ENCODE measurements at regions not wholly inside any gene's neighbourhood (a gene's known extent, or its start where the extent isn't known, plus 50 kb on each side); places are given as distances from the start of the nearest gene placed in this dataset.
"Not testable (repeated sequence)": the region's sequence is repeated elsewhere in the genome, so short reads cannot be mapped to it uniquely, and the experiment has no call there.

DNA sequence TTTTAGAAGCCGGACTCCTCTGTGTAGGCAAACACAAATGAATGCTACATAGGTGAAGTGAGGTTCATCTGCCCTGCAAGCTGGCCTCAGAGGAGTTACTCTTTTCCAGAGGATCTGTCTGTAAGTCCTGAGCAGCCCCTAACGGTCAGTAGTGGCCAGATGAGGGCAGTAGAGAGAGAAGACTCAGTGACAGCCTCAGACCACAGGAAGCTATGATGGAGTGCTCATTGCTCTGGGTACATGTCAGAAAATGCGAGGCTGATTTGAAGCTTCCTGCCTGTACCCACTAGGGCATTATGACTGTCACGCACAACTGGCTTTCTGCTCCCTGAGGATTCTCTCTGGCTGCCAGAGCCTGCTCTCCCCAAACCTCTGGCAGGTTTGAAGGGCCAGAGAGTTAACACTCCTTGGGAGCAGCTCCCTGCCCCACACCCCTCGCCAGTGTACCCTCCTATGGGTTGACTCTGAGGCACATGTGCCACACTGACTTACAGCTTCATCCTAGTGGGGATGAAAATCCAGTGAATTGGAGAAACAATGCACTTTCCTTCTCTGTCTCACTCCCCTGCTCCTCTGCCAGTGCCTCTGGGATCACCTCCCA is 141.5 kb downstream of the GABRG2 start:
- no peak for DNase-seq

DNA sequence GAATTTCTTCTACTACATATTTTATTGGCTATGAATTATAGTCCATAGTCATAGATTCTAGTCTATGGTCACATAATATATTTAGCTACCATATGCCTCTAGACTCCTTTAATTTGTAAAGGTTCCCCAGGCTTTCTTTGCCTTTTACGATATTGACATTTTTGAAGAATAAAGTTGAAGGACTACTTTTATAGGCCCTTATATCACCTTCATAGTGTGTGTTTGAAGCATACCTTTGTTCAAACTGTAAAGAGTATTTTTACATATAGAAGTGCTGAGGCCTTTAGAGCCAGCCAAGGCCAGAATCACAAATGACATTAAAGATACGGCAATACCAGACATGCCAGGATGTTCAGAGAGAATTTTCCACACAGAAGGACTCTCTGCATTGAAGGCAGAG is 147.0 kb downstream of the GABRG2 start:
- DNase-seq: no peak

DNA sequence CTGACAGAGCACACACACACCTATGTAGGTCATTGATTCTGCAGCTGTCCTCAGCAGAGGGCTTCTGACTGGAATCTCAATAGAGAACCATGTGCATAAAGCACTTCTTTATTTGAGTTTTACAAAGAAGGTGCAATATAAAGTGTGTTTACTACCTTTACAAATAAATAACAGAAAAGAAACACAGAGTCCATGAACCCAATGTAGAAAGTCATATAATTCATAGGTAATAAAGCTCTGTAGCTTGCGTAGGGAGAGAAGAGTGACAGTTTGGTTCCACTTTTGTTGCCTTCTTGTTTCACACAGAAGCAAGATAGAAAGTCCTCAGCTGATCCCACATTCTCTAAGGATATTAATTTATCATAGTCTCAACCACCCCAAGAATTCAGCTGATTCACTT is 149.5 kb downstream of the GABRG2 start:
- no peak for DNase-seq

DNA sequence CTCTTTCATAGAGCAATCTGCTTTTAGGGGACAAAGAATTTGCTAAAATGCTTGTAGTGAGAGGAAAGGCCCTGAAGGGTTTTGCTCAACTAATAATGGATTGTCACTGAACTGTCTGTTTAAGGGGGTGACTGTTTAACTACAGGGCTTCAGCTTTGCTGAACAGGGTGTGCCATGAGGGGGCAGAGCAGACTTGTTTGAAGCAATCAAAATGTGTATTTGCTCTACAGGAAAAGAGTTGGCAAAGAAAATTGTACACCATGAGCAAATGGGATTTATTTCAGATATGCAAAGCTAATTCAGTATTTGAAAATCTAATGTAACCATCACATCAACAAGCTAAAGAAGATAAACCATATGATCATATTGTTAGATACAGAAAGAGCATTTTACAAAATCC is 154.3 kb downstream of the GABRG2 start:
- no peak for DNase-seq

DNA sequence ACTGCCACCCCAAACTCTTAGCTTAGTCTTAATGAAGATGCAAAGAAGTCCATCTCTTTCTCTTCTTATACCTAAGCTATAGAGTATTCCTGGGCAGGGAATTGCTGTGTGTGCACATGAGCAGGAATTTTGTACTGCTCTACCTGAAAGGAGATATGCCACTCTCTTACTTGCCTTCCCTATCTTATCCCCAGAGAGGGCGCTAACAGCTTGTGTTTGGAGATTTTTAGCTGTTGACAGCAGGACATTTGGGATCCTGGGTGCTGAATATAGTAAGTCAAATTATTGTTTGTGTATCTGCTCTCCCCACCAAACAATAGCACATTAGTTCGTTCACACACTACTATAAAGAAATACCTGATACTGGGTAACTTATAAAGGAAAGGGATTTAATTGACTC is 159.5 kb downstream of the GABRG2 start:
- DNase-seq: no peak

DNA sequence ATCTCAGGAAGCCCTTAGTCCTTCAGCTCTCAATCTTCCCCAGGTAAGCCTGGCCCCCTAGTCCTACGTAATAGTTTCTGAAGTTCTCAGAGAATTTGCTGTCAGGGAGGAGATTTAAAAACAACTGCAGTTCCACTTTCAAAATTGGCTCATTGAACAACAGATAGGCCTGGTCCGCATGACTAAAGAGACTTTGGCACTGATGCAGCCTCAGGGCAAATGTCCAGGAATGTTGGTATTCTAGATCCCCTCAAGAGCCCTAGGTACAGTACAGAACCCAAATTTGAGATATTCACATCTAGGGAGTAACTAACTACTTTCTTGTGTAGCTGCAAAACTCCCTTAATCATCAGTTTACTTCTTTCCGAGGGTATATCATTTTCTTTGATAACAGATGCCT is 162.8 kb downstream of the GABRG2 start:
- no peak for DNase-seq

DNA sequence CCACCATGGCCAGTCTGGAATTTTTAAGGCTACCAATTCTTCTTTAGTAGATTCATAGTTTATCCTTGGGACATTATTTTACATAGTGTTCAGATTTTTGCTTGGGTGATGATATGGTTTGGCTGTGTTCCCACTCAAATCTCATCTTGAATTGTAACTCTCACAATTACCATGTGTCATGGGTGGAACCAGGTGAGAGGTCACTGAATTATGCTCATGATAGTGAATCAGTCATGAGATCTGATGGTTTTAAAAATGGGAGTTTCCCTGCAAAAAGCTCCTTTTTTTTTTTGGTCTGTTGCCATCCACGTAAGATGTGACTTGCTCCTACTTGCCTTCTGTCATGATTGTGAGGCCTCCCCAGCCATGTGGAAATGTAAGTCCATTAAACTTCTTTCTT is 163.9 kb downstream of the GABRG2 start:
- DNase-seq: no peak

DNA sequence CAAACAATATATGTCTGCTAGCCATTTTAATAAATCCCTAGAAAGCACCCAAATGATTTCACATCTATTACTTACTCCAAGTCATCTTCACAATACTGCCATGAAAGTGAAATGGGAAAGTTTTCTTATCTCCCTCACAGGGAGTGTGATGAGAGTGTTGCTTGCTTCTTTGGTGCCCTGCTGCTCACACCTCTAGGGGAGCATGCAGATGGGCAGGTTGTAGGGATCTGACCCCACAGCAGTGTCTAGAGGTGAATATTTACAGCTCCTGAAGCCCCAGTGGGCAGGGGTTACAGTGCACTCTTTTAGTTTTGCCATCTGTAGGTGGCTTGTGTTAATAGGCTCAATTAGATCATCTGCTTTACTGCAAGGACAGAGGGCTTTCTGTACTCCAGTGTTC is 173.2 kb downstream of the GABRG2 start:
- no peak for DNase-seq

DNA sequence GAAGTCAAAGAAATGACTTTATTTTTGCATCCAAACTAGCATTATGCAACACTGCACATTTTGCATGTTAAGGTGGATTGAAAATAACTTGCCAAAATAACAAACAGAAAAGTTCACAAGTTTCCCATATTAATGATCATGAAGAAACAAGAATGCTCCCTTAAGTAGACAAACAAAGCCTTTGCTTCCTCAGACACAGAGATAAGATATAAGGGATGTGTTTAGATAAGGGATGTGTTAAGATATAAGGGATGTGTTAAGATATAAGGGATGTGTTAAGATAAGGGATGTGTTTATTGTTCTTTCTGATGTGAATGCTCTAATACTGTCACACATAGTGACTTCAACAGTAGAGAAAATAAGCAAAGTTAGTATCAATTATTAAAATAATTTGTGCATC is 174.8 kb downstream of the GABRG2 start:
- no peak for DNase-seq

DNA sequence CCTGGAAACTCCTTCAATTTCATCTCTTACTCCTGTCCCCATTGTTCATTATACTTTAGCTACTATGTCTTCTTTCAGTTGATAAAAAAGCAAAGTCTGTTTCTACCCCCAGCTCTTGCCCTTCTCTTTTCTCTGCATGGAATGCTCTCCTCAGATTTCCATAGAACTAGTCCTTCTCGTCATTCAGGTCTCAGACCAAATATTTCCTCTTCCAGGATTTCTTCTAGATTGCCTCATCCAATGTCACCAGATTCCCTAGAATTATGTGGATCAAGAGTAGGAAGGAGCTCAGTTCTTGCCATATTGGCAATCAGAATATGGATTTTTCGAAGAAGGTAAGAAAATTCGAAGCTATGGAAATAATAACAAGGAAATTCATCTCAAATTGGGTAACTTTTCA is 176.1 kb downstream of the GABRG2 start:
- no peak for DNase-seq

DNA sequence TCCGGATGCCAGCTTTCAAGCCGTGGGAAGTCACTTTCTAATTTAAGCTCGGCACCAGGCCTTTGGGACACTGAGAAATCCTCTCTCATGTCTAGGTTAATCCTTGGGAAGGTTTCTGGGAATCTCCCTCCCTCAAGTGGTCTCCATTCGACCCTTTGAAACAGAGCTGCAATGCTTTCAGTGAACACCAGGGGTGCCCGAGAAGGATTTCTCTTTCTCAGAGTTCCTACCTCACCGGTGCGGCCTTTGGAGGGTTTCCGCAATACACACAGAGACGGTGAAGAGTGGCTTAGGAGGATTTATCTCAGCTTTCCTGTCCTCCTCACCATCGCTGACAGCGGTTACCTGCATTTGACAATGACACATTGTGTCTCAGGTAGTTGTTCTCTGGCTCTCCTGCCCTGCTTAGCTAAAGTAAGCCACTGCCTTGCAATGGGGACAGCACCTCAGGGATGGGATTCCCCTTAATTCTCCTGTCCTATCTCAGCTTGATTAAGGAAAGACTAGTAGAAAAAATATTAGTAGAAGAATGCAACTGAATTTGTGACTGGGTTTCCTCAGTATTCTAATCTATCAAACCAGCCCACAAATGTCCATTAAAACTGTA is 180.6 kb downstream of the GABRG2 start:
- no peak for DNase-seq

DNA sequence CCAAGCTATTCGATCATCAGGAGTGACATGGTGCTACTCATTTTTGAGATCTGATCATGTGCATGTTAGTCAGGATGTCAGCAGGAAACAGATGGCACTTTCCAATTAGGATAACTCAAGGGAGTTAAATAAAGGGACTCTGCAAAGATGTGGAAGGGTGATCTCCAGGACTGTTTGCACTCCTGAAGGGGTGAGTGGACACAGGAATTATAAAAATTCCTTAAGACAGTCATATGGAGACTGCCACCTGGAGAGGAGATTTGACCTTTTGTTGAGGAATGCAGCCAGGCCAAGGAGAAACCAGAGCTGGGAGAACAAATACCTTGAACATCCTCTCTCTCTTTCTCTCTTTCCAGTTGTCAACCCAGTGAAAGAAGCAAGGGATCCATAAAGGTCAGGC is 189.1 kb downstream of the GABRG2 start:
- DNase-seq: no peak

DNA sequence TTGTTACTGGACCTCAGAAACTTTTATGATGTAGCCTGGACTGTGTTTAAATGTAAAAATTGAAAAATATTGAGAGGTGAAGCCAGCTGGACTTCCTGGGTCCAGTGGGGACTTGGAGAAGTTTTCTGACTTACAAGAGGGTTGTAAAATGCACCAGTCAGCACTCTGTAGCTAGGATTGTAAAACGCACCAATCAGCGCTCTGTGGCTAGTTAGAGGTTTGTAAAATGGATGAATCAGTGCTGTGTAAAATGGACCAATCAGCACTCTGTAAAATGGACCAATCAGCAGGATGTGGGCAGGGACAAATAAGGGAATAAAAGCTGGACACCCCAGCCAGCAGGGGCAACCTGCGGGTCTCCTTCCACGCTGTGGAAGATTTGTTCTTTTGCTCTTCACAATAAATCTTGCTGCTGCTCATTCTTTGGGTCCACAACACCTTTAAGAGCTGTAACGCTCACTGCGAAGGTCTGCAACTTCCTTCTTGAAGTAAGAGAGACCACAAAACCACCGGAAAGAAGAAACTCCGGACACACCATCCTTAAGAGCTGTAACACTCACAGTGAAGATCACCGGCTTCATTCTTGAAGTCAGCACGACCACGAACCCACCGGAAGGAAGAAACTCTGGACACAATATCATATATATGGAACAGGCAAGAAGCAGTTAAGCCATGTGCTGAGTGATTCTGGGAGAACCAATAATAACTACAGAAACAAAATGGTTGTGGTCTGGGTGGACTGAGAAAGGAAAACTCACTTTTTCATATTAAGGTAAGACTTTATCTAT is 201.3 kb downstream of the GABRG2 start:
- no peak for DNase-seq

DNA sequence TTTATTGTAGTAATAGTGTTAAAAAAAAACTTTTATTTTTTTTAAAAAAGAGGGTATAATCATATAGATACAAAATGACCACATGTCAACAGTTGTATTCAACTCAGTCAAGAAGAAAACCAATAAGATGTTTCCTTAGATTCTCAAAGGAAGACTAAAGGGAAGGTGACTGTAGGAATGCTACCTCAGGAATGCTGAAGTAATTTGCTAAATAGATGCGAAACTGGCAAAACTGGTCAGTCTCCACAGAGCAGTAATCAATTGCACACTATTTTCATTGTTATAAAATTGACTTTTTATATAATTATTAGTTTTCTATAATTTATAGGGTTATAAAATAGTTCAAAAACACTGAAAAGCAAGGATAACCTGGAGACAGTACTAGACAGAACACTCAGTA is 204.8 kb downstream of the GABRG2 start:
- DNase-seq: no peak

DNA sequence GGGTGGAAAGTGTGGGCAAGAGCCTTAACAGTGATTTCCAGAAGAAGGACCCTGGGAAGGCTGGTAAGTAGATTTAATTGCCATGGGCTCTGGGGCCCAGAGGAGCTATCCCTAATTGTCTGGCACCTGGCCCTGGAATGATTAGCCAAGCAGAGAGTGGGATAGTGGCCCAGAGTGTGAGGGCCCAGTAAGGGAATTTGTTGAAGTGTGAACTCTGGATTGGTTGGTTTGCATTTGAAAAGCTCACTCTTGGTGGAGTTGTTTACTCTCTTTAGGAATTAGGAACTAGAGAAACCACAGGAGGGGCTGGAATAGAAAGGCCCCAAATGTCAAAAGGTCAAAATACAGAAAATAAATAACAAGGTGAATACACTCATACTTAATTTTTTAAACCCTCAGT is 207.1 kb downstream of the GABRG2 start:
- DNase-seq: no peak

DNA sequence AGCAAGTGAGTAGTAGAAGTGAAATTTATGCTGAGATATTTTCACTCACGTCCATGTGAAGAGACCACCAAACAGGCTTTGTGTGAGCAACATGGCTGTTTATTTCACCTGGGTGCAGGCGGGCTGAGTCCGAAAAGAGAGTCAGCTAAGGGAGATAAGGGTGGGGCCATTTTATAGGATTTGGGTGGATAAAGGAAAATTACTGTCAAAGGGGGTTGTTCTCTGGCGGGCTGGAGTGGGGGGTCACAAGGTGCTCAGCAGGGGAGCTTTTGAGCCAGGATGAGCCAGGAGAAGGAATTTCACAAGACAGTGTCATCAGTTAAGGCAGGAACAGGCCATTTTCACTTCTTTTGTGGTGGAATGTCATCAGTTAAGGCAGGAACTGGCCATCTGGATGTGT is 207.8 kb downstream of the GABRG2 start:
- DNase-seq: not testable (repeated sequence)

DNA sequence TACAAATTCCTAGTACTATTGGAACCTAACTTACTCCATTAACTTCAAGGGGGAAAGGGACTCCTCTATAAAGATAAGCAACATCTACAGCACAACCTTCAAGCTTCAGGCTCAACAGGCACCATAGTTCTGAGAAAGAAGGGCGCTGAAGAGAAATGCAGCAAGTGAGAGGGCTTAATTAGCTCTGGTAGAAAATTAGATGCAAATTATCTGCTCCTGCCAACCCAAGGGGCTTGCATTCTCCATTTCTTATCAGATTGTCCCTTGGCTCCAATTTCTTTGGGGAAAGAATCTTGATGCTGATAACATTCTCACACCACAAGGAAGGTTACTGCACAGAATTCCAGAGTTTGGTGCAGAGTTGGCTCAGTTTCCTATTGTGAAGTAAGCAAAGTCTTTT is 214.6 kb downstream of the GABRG2 start:
- DNase-seq: no peak

DNA sequence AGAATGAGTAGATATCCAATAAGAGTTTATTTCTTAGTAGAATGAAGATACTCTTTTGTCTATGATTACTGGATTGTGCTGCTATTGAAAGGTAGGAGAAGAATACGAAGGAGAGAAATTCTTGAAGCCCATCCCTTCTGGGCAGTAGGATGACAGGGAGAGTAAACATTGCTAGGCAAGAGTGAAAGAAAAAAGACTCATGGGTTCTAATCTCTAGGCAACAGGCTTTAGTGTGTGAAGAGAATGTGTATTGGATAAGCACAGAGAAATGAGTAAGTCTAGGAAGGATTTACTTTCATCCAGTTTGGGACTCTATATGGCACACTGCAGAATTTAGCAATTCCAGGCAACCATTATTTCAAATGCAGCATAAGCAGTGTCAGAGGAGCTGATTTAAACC is 216.0 kb downstream of the GABRG2 start:
- no peak for DNase-seq

DNA sequence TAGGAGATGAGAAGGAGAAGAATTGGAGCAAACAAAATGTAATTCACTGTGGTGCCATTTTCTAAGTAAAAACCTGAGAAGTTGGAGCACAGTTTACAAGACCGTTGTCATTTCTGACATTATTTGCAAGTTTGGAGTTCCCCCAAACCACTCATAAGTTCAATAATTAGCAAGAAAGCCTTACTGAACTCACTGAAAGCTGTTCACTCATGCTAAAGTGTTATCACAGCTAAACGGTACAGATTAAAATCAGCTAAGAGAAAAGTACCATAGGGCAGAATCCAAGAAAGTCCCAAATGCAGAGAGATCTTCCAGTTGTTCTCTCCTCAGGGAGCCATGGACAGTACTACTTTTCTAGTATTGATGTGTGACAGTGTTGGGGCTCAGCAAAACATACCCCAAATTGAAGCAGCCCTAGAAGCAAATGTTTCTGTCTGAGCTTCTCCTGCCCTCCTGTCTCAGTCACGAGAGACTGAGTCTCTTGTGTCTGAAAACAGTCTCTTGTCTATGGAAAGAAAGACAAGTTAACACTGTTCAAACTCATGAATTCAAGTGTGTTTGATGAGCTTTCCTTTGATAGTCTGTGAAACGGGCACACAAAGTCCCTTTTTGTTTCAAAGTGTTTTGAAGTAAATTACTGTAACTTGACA is 221.2 kb downstream of the GABRG2 start:
- DNase-seq: no peak

DNA sequence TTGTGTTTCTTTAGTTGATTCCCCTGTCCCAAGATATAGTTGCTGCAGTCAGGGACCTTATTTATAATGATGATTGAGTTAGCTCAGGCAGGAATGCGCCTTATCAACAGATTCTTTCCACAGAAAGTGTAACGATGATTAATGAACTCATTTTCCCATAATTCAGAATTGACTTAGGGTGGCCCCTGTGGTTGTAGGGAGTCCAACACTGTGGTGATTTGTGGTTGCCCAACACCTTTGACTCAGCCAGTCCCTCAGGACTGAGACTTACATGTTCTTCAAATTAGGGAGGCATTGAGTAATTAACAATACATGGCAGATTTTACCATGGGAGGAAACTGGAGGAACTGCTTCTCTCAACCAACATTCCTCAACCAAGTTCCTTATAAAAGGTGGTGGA is 221.9 kb downstream of the GABRG2 start:
- no peak for DNase-seq

DNA sequence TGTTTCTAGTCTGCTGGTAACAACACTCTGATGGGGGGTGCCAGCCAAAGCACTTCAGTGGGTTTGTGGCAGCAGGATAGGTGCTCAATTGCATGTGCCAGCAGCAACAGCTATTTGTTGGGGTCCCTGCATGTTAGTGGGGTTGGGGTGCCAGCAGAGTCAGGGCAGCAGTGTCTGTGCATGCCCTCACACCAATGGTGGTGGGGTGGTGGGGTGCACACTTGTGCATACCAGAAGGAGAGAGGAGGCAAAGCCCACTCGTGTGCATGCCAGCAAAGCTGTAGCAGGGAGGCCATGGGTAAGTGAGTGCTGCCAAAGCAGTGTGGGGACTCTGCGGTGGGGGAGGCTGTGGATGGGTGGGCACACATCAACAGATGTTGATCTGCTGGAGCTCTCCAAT is 232.2 kb downstream of the GABRG2 start:
- DNase-seq: no peak

DNA sequence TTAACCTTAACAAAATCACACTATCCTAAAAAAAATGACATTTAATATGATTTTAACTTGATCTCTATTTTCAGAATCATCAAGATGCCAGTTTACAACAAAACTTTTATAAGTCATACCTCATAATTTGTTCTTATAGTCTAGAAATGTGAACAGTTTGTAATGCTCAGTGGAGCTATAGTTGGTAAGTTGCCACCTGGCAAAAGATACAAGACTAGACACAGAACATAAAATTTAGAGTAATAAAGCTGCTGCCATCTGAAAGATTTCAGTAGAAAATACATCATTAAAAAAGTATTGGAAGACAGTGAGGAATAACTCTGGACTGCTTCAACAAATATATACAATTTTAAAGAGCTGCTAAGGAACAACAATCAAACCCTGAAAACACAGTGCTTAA is 233.8 kb downstream of the GABRG2 start:
- no peak for DNase-seq

DNA sequence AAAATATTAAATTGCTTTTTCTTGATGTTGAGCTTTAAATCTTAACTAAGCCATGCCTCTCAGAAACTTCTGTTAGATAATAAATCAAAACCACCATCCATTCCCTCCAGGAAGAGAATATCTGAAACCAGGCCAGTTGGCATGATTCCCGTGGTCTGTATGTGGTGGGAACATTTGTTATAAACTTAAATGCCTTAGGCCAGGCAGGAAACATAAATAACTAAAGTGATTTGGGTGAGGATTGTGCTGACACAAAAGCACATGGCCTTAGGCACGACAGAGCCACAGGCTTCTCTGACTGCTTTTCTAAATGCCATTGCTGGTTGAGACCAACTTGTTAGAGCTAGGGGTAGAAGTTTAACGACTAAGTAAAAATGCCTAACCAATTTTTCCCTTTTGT is 255.9 kb downstream of the GABRG2 start:
- no peak for DNase-seq

DNA sequence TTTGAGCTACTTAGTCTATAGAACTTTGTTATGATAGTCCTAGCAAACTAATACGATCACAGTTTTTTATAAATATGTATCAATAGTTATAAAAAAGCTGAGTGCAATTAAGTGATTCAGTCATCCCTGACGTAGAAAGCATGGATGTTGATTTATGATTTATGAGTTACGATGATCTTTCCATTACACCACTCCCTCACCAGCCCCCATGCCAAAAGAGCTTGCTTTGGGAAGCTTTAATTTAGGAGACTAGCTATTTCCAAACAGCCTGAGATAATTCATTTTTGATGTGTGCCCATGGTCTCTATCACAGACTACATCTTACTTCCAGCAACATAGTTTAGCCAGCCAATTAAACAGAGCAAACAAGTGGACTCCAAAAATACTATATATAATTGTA is 256.8 kb downstream of the GABRG2 start:
- no peak for DNase-seq

Measured in activated T-cell treated with anti-CD3 and anti-CD28 coated beads, Interleukin-2, amount 50 U/mL, for 48 hours (primary cell).